ENCODE measurements at regions not wholly inside any gene's neighbourhood (a gene's known extent, or its start where the extent isn't known, plus 50 kb on each side); places are given as distances from the start of the nearest gene placed in this dataset.

- TF ChIP-seq ZNF565 (CRISPR knock-in tag; conservative IDR thresholded peaks at IDR 0.05; ENCODE audit: low read depth), result no peak
- no peak for TF ChIP-seq ARNTL (CRISPR knock-in tag; IDR thresholded peaks at IDR 0.05; ENCODE audit: borderline replicate concordance, low read depth)
- no peak for TF ChIP-seq RARB (CRISPR knock-in tag; IDR thresholded peaks at IDR 0.05)
- TF ChIP-seq SNAI2 (CRISPR knock-in tag; IDR thresholded peaks at IDR 0.05), result no peak
- TF ChIP-seq POU6F1 (CRISPR knock-in tag; IDR thresholded peaks at IDR 0.05; ENCODE audit: borderline replicate concordance, low read depth), result no peak
Observed at GRCh38 chr4:26058537-26058936, 144.5 kb downstream of the SMIM20 start.
